DND-41 (cell line): ENCODE measurements at regions not wholly inside any gene's neighbourhood (a gene's known extent, or its start where the extent isn't known, plus 50 kb on each side); places are given as distances from the start of the nearest gene placed in this dataset.

Experiments
- ATAC-seq: fragments of 200-7000 bp; cut with Tn5 transposase; 3 replicates; pipeline ENCODE4 v1.9.1; 2021; ENCODE audit warnings: low read depth; ENCODE audit not compliant: insufficient read depth
- DNase-seq: peaks from one replicate; pipeline ENCODE4 v3.0.0-alpha.2; 2020
- H2AFZ ChIP-seq: 2 replicates; pipeline ENCODE4 v1.6.0; 2012; ENCODE audit warnings: low read depth, low read length
- H3K27ac ChIP-seq: 2 replicates; pipeline ENCODE4 v1.5.1; 2012; ENCODE audit warnings: low read length, inconsistent platforms
- H3K27me3 ChIP-seq: fragments of 200-600 bp; sonication (generic); 2 replicates; pipeline ENCODE4 v1.6.0; 2012; ENCODE audit warnings: low read length, mild to moderate bottlenecking, inconsistent platforms; ENCODE audit not compliant: insufficient read depth, poor library complexity
- H3K36me3 ChIP-seq: 2 replicates; pipeline ENCODE4 v1.5.1; 2012; ENCODE audit warnings: low read length, inconsistent platforms; ENCODE audit not compliant: insufficient read depth
- H3K4me1 ChIP-seq: 2 replicates; pipeline ENCODE4 v1.5.1; 2012; ENCODE audit warnings: mild to moderate bottlenecking, low read length; ENCODE audit not compliant: insufficient read depth
- H3K4me2 ChIP-seq: 2 replicates; pipeline ENCODE4 v1.6.0; 2012; ENCODE audit warnings: mild to moderate bottlenecking, moderate library complexity, low read length, inconsistent platforms; ENCODE audit not compliant: insufficient read depth
- H3K4me3 ChIP-seq, 2 experiments: fragments of 200-600 bp in 1 of 2; shearing (Covaris generic) in 1 of 2; 2 replicates each; pipeline ENCODE4 v1.5.1; 2012 to 2016; ENCODE audit warnings: inconsistent platforms in 2 of 2, low read length in 2 of 2, mild to moderate bottlenecking in 2 of 2, low read depth in 1 of 2, moderate library complexity in 1 of 2
- H3K79me2 ChIP-seq: 2 replicates; pipeline ENCODE4 v1.6.0; 2012; ENCODE audit warnings: low read length, inconsistent platforms; ENCODE audit not compliant: insufficient read depth
- H3K9ac ChIP-seq: 2 replicates; pipeline ENCODE4 v1.6.0; 2012; ENCODE audit warnings: low read depth, mild to moderate bottlenecking, inconsistent platforms, low read length, moderate library complexity
- H3K9me3 ChIP-seq: 2 replicates; pipeline ENCODE4 v1.5.1; 2012; ENCODE audit warnings: low read length, moderate library complexity, mild to moderate bottlenecking, inconsistent platforms; ENCODE audit not compliant: insufficient read depth, severe bottlenecking
- H4K20me1 ChIP-seq: 2 replicates; pipeline ENCODE4 v1.6.0; 2012; ENCODE audit warnings: low read length; ENCODE audit not compliant: insufficient read depth
- EZH2 ChIP-seq: IDR thresholded peaks from 3 replicates; pipeline ENCODE4 v1.6.1; 2012; ENCODE audit warnings: borderline replicate concordance, low read depth, mild to moderate bottlenecking, moderate library complexity, low read length, inconsistent platforms; ENCODE audit not compliant: severe bottlenecking
- TF ChIP-seq, protein P1 (sequence below): IDR thresholded peaks from 2 replicates; pipeline ENCODE4 v1.5.1; 2012; ENCODE audit warnings: borderline replicate concordance, low read length, moderate library complexity, mild to moderate bottlenecking; ENCODE audit not compliant: poor library complexity, severe bottlenecking; ENCODE audit errors: extremely low read depth

DNA sequence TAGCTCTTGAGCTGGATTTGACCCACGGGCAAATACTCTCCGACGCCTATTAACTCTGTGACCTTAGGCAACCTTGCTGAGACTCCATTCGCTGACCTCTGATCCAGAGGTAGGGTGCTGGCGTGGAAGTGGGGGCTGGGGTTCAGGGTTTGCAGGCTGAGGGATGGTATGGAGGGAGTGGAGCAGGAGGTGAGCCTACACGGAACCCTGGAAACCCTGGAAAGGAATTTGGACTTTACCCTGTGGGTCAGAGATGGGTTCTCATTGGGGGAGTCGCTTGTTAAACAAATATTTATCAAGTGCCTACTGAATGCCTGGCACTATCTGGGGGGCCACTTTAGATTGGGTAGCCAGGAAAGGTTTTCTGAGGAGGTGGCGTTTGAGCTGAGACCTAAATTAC lies 58.2 kb upstream of the FZD7 start:
- Histone ChIP-seq H4K20me1 (no peaks in the 10 kb centered on the region), H3K4me1 (no peaks in the 10 kb centered on the region), H3K27me3 (peaks cover 25% of the 10 kb centered on the region), H3K27ac (no peak overlapping the region), H3K79me2 (no peaks in the 10 kb centered on the region), H3K9me3 (no peaks in the 10 kb centered on the region), H3K4me3 (no peak overlapping the region), H2AFZ (no peak overlapping the region), H3K9ac (no peak overlapping the region), H3K4me2 (no peak overlapping the region), H3K36me3 (no peaks in the 10 kb centered on the region)
- no peak for DNase-seq
- TF ChIP-seq EZH2 = no peak
- TF ChIP-seq, protein P1, sequence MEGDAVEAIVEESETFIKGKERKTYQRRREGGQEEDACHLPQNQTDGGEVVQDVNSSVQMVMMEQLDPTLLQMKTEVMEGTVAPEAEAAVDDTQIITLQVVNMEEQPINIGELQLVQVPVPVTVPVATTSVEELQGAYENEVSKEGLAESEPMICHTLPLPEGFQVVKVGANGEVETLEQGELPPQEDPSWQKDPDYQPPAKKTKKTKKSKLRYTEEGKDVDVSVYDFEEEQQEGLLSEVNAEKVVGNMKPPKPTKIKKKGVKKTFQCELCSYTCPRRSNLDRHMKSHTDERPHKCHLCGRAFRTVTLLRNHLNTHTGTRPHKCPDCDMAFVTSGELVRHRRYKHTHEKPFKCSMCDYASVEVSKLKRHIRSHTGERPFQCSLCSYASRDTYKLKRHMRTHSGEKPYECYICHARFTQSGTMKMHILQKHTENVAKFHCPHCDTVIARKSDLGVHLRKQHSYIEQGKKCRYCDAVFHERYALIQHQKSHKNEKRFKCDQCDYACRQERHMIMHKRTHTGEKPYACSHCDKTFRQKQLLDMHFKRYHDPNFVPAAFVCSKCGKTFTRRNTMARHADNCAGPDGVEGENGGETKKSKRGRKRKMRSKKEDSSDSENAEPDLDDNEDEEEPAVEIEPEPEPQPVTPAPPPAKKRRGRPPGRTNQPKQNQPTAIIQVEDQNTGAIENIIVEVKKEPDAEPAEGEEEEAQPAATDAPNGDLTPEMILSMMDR = no peak
- no peak for ATAC-seq

DNA sequence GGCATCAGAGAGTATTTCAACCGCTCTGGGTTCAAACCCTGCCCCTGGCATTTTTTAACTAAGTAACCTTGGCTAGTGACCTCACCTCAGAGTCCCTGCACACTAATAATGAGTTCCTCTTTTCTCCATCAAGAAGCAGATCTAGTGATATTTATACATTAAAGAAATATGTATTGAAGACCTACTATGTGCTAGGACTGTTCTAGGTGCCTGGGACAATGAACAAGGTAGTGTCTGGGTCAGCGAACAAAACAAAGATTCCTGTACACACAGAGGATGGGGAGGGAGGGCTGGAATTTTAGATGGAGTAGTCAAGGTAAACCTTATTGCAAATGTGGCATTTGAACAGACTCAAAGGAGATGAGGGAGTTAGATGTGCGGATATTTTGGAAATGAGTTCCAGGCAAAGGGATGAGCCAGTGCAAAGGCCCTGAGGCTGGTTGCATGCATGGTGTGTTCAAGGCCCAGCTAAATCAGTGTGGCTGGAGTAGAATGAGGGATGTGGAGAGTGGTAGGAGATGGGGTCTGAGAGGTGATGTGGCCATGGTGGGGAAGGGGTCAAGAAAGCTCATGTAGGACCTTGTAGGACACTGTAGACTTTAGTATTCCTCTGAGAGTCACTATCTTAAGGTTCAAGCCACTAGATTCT lies 57.6 kb upstream of the FZD7 start:
- no peak for ATAC-seq
- Histone ChIP-seq H3K36me3 (no peaks in the 10 kb centered on the region), H4K20me1 (no peaks in the 10 kb centered on the region), H3K9me3 (no peaks in the 10 kb centered on the region), H3K4me2 (no peak overlapping the region), H3K9ac (no peak overlapping the region), H3K27ac (no peak overlapping the region), H3K4me3 (no peak overlapping the region), H3K4me1 (no peaks in the 10 kb centered on the region), H3K27me3 (peaks cover 25% of the 10 kb centered on the region), H3K79me2 (no peaks in the 10 kb centered on the region), H2AFZ (no peak overlapping the region)
- no peak for TF ChIP-seq EZH2
- TF ChIP-seq, protein P1 = no peak
- DNase-seq = no peak

GRCh38 chr2:201977651-201978050 lies 56.0 kb upstream of the FZD7 start:
- H4K20me1 ChIP-seq = no peaks in the 10 kb centered on the region
- ATAC-seq = no peak
- no peak overlapping the region for H2AFZ ChIP-seq
- H3K27ac ChIP-seq = no peak overlapping the region
- TF ChIP-seq, protein P1 = no peak
- TF ChIP-seq EZH2 = no peak
- no peak overlapping the region for H3K9ac ChIP-seq
- H3K9me3 ChIP-seq = no peaks in the 10 kb centered on the region
- H3K4me3 ChIP-seq = no peak overlapping the region
- H3K79me2 ChIP-seq = no peaks in the 10 kb centered on the region
- H3K27me3 ChIP-seq = peaks cover 18% of the 10 kb centered on the region
- no peaks in the 10 kb centered on the region for H3K4me1 ChIP-seq
- no peaks in the 10 kb centered on the region for H3K36me3 ChIP-seq
- H3K4me2 ChIP-seq = no peak overlapping the region
- no peak for DNase-seq
